Kidney (tissue), 13 donors: ENCODE measurements at regions not wholly inside any gene's neighbourhood (a gene's known extent, or its start where the extent isn't known, plus 50 kb on each side); places are given as distances from the start of the nearest gene placed in this dataset.

Experiments used
- DNase-seq, 5 donors: peaks; one replicate each; pipeline ENCODE4 v3.0.0-alpha.2; 2013 to 2020
- FAIRE-seq: peaks from 2 replicates; lab custom pipeline; 2012; peaks lifted over from hg19 to GRCh38; lab: Jason Lieb, UNC
- H3K27ac ChIP-seq, 2 donors: one replicate each; pipeline ENCODE4 v1.7.0; 2013; ENCODE audit warnings: low read depth in 2 of 2, low read length in 2 of 2, inconsistent platforms in 1 of 2
- H3K27me3 ChIP-seq: one replicate; pipeline ENCODE4 v1.7.1; 2013; ENCODE audit warnings: low read length, inconsistent platforms; ENCODE audit not compliant: control insufficient read depth, insufficient read depth
- H3K36me3 ChIP-seq, 3 donors: one replicate each; pipeline versions ENCODE4 v1.7.0 to v1.7.1; 2013; ENCODE audit warnings: low read length in 3 of 3, control low read depth in 1 of 3, inconsistent platforms in 1 of 3; ENCODE audit not compliant: insufficient read depth in 3 of 3, control insufficient read depth in 2 of 3
- H3K4me1 ChIP-seq, 3 donors: one replicate each; pipeline versions ENCODE4 v1.7.0 to v1.7.1; 2013; ENCODE audit warnings: low read length in 3 of 3, inconsistent platforms in 1 of 3, low read depth in 1 of 3; ENCODE audit not compliant: control insufficient read depth in 2 of 3, insufficient read depth in 2 of 3
- H3K4me3 ChIP-seq, 3 donors: one replicate each; pipeline versions ENCODE4 v1.7.0 to v1.8.1; 2013; ENCODE audit warnings: low read length in 3 of 3, control low read depth in 1 of 3, inconsistent platforms in 1 of 3
- H3K9ac ChIP-seq, 3 donors: one replicate each; pipeline versions ENCODE4 v1.7.0 to v1.7.1; 2013; ENCODE audit warnings: low read length in 3 of 3, control low read depth in 1 of 3, inconsistent platforms in 1 of 3
- H3K9me3 ChIP-seq, 3 donors: one replicate each; pipeline versions ENCODE4 v1.7.0 to v1.7.1; 2013; ENCODE audit warnings: low read length in 3 of 3, control low read depth in 1 of 3, inconsistent platforms in 1 of 3; ENCODE audit not compliant: control insufficient read depth in 2 of 3, insufficient read depth in 1 of 3
- intact Hi-C: fragments of 100-400 bp; cut with DNase I; formaldehyde crosslinking; loops from one replicate; pipeline ENCODE4 v1.11.1; 2022
- TF ChIP-seq, protein P1 (sequence below): IDR thresholded peaks from 3 replicates; pipeline ENCODE4 v1.5.1; 2012; ENCODE audit warnings: mild to moderate bottlenecking, moderate library complexity, borderline replicate concordance; ENCODE audit not compliant: insufficient read depth; ENCODE audit errors: extremely low read depth
- donor health status: control.
- donor health status: control.
- donor health status: control.
- donor health status: control.
- donor health status: control.
- donor health status: DM: yes; HTN: yes; CAD: no.
- donor health status: Normal renal cell carcinoma (clear cell type).

DNA sequence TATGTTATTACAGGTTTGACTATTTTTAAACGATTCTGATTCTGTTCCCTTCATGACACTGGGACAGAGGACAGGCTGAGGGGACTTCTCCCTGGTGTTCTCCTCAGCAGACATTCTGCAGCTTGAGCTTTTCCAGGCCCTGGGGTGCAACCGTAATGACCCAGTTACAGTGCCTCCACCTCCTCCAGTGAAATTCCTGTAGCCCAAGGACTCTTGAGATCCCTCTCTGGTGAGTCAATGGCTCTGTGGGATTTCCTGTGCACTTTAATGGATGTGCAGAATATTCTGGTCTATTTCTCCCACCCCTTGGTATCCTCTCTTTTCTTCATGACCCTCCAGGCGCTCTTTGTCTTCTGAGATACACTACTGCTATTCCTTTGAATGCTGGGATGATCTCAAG is 319.3 kb downstream of the INHBA start:
- Histone ChIP-seq H3K27me3 (no peaks in the 10 kb centered on the region), H3K9me3 (no peaks in the 10 kb centered on the region), H3K4me1 (no peaks in the 10 kb centered on the region), H3K36me3 (no peaks in the 10 kb centered on the region), H3K9ac (no peak overlapping the region), H3K27ac (no peak overlapping the region), H3K4me3 (no peak overlapping the region)
- DNase-seq (no peak), FAIRE-seq (no peak)
- intact Hi-C loops = no loop called here
- TF ChIP-seq, protein P1, sequence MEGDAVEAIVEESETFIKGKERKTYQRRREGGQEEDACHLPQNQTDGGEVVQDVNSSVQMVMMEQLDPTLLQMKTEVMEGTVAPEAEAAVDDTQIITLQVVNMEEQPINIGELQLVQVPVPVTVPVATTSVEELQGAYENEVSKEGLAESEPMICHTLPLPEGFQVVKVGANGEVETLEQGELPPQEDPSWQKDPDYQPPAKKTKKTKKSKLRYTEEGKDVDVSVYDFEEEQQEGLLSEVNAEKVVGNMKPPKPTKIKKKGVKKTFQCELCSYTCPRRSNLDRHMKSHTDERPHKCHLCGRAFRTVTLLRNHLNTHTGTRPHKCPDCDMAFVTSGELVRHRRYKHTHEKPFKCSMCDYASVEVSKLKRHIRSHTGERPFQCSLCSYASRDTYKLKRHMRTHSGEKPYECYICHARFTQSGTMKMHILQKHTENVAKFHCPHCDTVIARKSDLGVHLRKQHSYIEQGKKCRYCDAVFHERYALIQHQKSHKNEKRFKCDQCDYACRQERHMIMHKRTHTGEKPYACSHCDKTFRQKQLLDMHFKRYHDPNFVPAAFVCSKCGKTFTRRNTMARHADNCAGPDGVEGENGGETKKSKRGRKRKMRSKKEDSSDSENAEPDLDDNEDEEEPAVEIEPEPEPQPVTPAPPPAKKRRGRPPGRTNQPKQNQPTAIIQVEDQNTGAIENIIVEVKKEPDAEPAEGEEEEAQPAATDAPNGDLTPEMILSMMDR = no peak

- Histone ChIP-seq H3K27ac (no peak overlapping the region), H3K9ac (no peak overlapping the region), H3K4me1 (no peaks in the 10 kb centered on the region), H3K9me3 (peaks cover 0 to 2% (median 0%) of the 10 kb centered on the region in 3 donors), H3K4me3 (no peak overlapping the region), H3K27me3 (no peaks in the 10 kb centered on the region), H3K36me3 (no peaks in the 10 kb centered on the region)
- TF ChIP-seq, protein P1 = no peak
- DNase-seq (no peak), FAIRE-seq (no peak)
- intact Hi-C loops = no loop called here
Measured at GRCh38 chr7:41378156-41378555, 324.7 kb downstream of the INHBA start.

DNA sequence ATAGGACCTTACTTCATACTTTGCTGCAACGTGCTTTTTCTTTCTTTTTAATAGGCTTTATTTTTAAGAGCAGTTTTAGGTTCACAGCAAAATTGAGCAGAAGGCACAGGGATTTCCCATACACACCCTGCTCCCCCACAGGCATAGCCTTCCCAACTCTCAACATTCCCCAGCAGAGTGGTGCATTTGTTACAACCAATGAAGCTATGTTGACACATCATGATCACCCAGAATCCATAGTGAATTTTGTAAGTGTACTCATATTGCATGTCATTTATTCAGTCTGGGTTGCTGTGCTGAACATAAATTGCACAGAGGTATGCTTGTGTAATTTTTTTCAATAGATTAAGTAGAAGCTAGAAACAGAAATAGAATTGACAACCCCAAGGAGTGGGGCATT is 327.3 kb downstream of the INHBA start:
- FAIRE-seq = no peak

More for the DNA sequence above, 327.3 kb downstream of the INHBA start:
- Histone ChIP-seq H3K9ac (no peak overlapping the region), H3K9me3 (peaks cover 0 to 2% (median 0%) of the 10 kb centered on the region in 3 donors), H3K27me3 (no peaks in the 10 kb centered on the region), H3K27ac (no peak overlapping the region), H3K4me1 (no peaks in the 10 kb centered on the region), H3K36me3 (no peaks in the 10 kb centered on the region), H3K4me3 (no peak overlapping the region)
- DNase-seq = no peak
- TF ChIP-seq, protein P1 = no peak
- intact Hi-C loops = no loop called here
